Hematopoietic multipotent progenitor cell treated with erythropoietin and hydrocortisone succinate and interleukin-3 and kit ligand, for 8 days (in vitro differentiated cells): ENCODE measurements at regions not wholly inside any gene's neighbourhood (a gene's known extent, or its start where the extent isn't known, plus 50 kb on each side); places are given as distances from the start of the nearest gene placed in this dataset.
A peak's percentile ranks its signal among the peaks of the same experiment; 100 is the strongest.
"Not testable (repeated sequence)": the region's sequence is repeated elsewhere in the genome, so short reads cannot be mapped to it uniquely, and the experiment has no call there.

ENCODE experiments used
- DNase-seq: peaks from one replicate; pipeline ENCODE4 v3.0.0-alpha.2; 2015

GRCh38 chr3:194869482-194870169 is 183.9 kb downstream of the FAM43A start:
- DNase-seq, result no peak

- no peak for DNase-seq
Observed at GRCh38 chr3:194870394-194871110, 184.9 kb downstream of the FAM43A start.

GRCh38 chr3:194871143-194871863 is 185.6 kb downstream of the FAM43A start:
- DNase-seq, result no peak

GRCh38 chr3:194871864-194872668 is 186.4 kb downstream of the FAM43A start:
- no peak for DNase-seq

GRCh38 chr3:194872669-194872977 is 186.9 kb downstream of the FAM43A start:
- DNase-seq, result no peak

GRCh38 chr3:194873474-194873873 is 187.8 kb downstream of the FAM43A start:
- not testable (repeated sequence) for DNase-seq

GRCh38 chr3:194874206-194874605 is 188.5 kb downstream of the FAM43A start:
- DNase-seq, result no peak

GRCh38 chr3:194874783-194875182 is 189.1 kb downstream of the FAM43A start:
- no peak for DNase-seq

- DNase-seq, result no peak
Observed at GRCh38 chr3:194875581-194876402, 190.1 kb downstream of the FAM43A start.

- no peak for DNase-seq
Observed at GRCh38 chr3:194876403-194877095, 190.9 kb downstream of the FAM43A start.

GRCh38 chr3:194877291-194878119 is 191.8 kb downstream of the FAM43A start:
- DNase-seq, result no peak

- peak; percentile 8 for DNase-seq
Observed at GRCh38 chr3:194879126-194879877, 193.6 kb downstream of the FAM43A start.

- DNase-seq, result no peak
Observed at GRCh38 chr3:194879991-194880939, 194.6 kb downstream of the FAM43A start.

GRCh38 chr3:194880940-194881925 is 195.6 kb downstream of the FAM43A start:
- DNase-seq, result peak; percentile 39

GRCh38 chr3:194884649-194885315 is 199.1 kb downstream of the FAM43A start:
- DNase-seq, result no peak

- no peak for DNase-seq
Observed at GRCh38 chr3:194885766-194886165, 200.1 kb downstream of the FAM43A start.

- DNase-seq, result no peak
Observed at GRCh38 chr3:194886836-194887235, 201.2 kb downstream of the FAM43A start.
